ENCODE measurements at regions not wholly inside any gene's neighbourhood (a gene's known extent, or its start where the extent isn't known, plus 50 kb on each side); places are given as distances from the start of the nearest gene placed in this dataset.

DNA sequence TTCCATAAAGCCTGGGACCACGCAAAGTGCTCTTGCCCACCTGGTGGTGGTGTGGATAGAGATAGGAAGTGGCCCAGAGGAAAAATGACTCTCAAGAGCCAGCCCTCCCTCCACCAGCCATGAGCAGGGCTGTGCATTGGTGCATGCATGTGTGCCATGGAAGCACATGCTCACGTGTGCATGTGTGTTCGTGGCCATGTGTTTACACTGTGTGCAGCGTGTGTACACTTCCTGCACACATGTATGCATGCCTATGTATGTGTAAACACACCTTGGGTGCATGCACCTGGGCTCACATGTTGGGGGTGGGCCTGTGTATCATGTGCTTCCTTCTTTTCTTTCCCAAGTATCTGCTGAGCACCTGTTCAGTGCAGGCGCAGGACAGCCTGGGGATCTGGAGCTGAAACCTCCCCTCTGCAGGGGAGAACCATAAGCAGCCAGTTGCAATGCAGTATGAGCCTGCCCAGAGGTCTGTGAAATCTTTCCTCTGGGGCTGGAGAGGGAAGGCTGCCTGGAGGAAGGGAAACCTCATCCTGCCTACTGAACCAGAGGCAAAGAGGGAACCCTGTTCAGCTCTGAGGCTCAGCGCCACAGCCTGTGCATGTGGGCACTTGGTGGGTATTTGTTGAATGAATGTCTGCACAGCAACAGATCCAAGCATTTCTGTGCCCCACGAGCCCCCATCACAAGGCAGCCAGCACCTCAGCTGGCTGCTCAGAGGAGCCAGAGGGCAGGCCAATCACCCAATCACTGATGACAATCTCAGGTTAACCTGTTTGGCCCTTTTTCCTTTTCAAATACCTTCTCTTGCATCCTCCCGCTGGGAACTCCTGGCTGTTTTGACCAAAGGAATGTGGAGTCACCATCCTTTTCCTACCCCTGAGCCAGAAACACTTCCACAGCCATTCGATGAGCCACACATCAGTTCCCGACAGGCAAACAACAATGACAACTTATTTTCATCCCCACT, 327.0 kb downstream of the NPHP4 start:
- no peak for TF ChIP-seq CTCF (IDR thresholded peaks at IDR 0.05)
- Histone ChIP-seq H3K36me3 (no peaks in the 10 kb centered on the region), H3K4me3 (no peak overlapping the region), H3K27ac (no peak overlapping the region), H3K9me3 (no peaks in the 10 kb centered on the region), H3K27me3 (no peaks in the 10 kb centered on the region), H3K4me1 (no peaks in the 10 kb centered on the region)
- DNase-seq (ENCODE audit: low spot score in 2 of 2), result no peak
- intact Hi-C loops (cut with DNase I), result no loop called here

DNA sequence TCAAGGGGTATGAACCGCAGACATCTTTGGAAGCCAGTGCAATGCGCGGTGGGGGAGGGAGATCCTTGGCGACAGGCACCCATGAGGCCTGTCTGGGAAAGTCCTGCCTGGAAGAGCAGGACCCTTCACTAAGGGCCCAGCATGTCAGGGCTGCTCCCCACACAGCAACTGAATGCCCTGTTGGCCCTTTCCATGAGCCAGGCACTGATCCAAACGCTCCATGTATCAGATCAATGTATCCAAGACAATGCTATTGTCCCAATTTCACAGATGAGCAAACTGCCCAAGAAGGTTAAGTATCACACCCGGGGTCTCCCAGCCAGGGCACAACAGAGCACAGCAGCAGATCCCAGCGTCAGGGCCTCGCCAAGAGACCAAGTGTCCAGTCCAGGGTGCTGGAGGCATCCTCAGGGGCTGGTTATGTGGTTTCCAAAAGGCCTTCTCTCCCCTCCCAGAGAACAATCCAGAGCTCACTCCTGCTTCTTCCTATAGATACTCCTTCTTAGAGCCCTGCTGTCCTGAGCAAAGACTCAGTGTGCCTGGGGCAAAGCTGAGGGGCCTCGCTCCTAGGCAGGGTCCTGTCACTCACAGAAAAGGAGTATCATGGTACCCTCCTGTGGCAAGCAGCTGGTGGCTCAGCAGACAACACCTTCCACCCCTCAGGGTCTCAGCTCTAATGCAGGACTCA, 328.0 kb downstream of the NPHP4 start:
- Histone ChIP-seq H3K36me3 (no peaks in the 10 kb centered on the region), H3K27me3 (no peaks in the 10 kb centered on the region), H3K9me3 (no peaks in the 10 kb centered on the region), H3K27ac (no peak overlapping the region), H3K4me3 (no peak overlapping the region), H3K4me1 (no peaks in the 10 kb centered on the region)
- no peak for TF ChIP-seq CTCF (IDR thresholded peaks at IDR 0.05)
- intact Hi-C loops (cut with DNase I), result no loop called here
- DNase-seq (ENCODE audit: low spot score in 2 of 2), result no peak

DNA sequence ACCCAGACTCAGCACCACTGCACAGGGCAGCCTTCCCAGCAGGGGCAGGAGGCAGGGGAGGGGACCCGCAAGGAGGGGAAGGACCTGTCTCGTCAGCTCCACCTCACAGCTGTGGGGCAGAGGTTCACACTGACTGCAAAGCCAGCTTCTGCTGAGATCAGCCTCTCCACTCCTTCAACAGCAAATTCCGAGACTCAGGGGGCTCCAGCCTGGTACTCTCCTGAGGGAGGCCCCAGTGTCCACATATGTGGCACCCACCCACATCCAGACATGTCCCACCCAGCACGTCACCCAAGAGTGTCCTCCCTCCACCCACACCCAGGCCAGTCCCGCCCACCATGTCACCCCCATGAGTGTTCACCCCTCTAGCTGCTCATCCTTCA, 329.5 kb downstream of the NPHP4 start:
- Histone ChIP-seq H3K27ac (no peak overlapping the region), H3K4me1 (no peaks in the 10 kb centered on the region), H3K4me3 (no peak overlapping the region), H3K9me3 (no peaks in the 10 kb centered on the region), H3K36me3 (no peaks in the 10 kb centered on the region), H3K27me3 (no peaks in the 10 kb centered on the region)
- DNase-seq (ENCODE audit: low spot score in 2 of 2), result no peak
- intact Hi-C loops (cut with DNase I), result no loop called here
- no peak for TF ChIP-seq CTCF (IDR thresholded peaks at IDR 0.05)

- no peaks in the 10 kb centered on the region for H3K27me3 ChIP-seq
- no peaks in the 10 kb centered on the region for H3K9me3 ChIP-seq
- intact Hi-C loops (cut with DNase I), result no loop called here
- H3K36me3 ChIP-seq, result no peaks in the 10 kb centered on the region
- no peak for TF ChIP-seq CTCF (IDR thresholded peaks at IDR 0.05)
- H3K27ac ChIP-seq, result no peak overlapping the region
- no peak for DNase-seq (ENCODE audit: low spot score in 2 of 2)
- H3K4me1 ChIP-seq, result no peaks in the 10 kb centered on the region
- H3K4me3 ChIP-seq, result no peak overlapping the region
Observed at GRCh38 chr1:5662086-5662743, 330.0 kb downstream of the NPHP4 start.

GRCh38 chr1:5661196-5662085, 330.8 kb downstream of the NPHP4 start:
- H3K4me1 ChIP-seq, result no peaks in the 10 kb centered on the region
- H3K9me3 ChIP-seq, result no peaks in the 10 kb centered on the region
- H3K27ac ChIP-seq, result no peak overlapping the region
- intact Hi-C loops (cut with DNase I), result no loop called here
- TF ChIP-seq CTCF (IDR thresholded peaks at IDR 0.05), result no peak
- no peaks in the 10 kb centered on the region for H3K36me3 ChIP-seq
- H3K27me3 ChIP-seq, result no peaks in the 10 kb centered on the region
- no peak for DNase-seq (ENCODE audit: low spot score in 2 of 2)
- H3K4me3 ChIP-seq, result no peak overlapping the region
